Activated T-helper 17 cell treated with anti-CD3 and anti-CD28 coated beads, Interleukin-2, amount 50 U/mL, for 72 hours (primary cell): ENCODE measurements at regions not wholly inside any gene's neighbourhood (a gene's known extent, or its start where the extent isn't known, plus 50 kb on each side); places are given as distances from the start of the nearest gene placed in this dataset.

Experiments used
- ATAC-seq: fragments of 150-1000 bp; cut with Tn5 transposase; replicated peaks from 2 replicates; pipeline ENCODE4 v1.10.0; 2021; ENCODE audit warnings: mild to moderate bottlenecking, moderate library complexity
- H3K27ac Mint-ChIP-seq: one replicate; pipeline ENCODE4 v1.8.0; 2022; ENCODE audit warnings: mixed read lengths
- H3K27me3 Mint-ChIP-seq: one replicate; pipeline ENCODE4 v1.8.0; 2022; ENCODE audit warnings: mixed read lengths
- H3K36me3 Mint-ChIP-seq: one replicate; pipeline ENCODE4 v1.8.0; 2022; ENCODE audit warnings: low read depth, mild to moderate bottlenecking, mixed read lengths
- H3K4me1 Mint-ChIP-seq: one replicate; pipeline ENCODE4 v1.8.0; 2022; ENCODE audit warnings: mixed read lengths
- H3K4me3 Mint-ChIP-seq: one replicate; pipeline ENCODE4 v1.8.0; 2022; ENCODE audit warnings: mild to moderate bottlenecking, mixed read lengths
- H3K9me3 Mint-ChIP-seq: one replicate; pipeline ENCODE4 v1.8.0; 2022; ENCODE audit warnings: mixed read lengths

DNA sequence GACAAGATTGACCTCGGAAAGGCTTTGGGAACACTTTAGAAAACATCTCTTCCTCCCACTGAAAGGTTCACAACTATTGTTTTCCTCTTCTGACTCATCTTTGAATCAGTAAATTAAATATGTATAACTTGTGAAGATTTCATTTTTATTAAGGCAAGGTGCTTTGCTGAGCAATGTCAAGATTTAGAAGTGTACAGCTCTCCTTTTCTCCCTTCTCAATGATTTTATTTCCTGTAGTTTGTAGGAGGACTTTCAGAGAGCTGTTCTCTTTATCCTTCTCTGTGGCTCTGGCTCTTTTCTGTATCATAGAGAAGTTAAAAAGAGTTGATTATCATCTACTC, 594.2 kb downstream of the METTL15 start:
- no peak overlapping the region for H3K4me3 Mint-ChIP-seq
- no peaks in the 10 kb centered on the region for H3K27me3 Mint-ChIP-seq
- ATAC-seq: no peak
- H3K36me3 Mint-ChIP-seq: no peaks in the 10 kb centered on the region
- peaks cover 7% of the 10 kb centered on the region for H3K9me3 Mint-ChIP-seq
- no peaks in the 10 kb centered on the region for H3K4me1 Mint-ChIP-seq
- no peak overlapping the region for H3K27ac Mint-ChIP-seq

DNA sequence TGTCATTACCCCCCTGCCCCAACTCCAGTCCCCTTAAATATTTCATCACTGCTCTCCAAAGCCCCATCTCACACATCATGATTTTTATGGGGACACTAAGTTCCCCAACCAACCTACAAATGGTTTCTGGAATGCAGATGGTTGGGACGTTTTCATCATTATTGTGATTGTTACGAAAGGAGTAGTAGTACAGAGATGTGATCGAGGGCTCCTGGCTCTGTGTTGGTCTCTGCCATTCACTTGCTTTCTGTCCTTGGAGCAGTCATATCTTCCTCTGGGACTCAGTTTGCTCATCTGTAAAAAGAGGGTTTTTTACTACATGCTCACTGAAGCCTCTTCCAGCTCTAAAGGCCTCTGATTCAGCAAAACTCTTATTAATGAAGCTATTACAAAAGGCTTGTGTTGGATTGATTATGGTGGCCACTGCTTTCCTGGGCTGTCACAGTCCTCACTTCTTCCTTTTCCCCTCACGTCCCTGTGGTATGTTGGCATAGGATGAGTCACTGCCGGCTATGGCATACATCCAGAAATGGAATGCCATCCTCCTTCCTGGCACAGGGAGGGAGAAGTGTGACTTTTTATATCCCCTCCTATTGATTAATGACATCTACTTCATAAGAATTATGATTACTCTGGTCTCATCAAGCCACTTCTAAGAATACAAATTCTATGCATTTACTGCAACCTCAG, 593.7 kb downstream of the METTL15 start:
- Mint-ChIP-seq H3K27me3 (no peaks in the 10 kb centered on the region), H3K4me3 (no peak overlapping the region), H3K4me1 (no peaks in the 10 kb centered on the region), H3K27ac (no peak overlapping the region), H3K36me3 (no peaks in the 10 kb centered on the region), H3K9me3 (peaks cover 7% of the 10 kb centered on the region)
- ATAC-seq: no peak

DNA sequence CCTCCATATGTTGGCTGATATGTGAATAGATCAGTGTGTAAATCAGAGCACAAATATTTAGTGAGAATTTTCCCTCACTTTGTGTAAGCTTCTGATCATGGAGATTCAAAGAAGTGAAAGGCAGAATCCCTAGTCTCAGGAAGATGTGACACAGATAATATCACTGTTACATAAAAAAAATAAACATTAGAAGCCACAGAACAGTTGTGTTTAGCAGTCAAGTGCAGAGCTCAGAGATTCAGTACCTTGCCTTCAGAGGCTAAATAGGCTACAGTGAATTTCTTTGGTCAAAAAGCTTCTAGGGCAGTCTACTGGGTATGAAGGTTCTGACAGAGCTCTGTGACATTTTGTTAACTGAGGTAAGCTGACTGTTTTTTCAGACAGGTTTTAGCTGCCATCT, 591.5 kb downstream of the METTL15 start:
- Mint-ChIP-seq H3K4me3 (no peak overlapping the region), H3K27me3 (no peaks in the 10 kb centered on the region), H3K9me3 (peaks cover 7% of the 10 kb centered on the region), H3K36me3 (no peaks in the 10 kb centered on the region), H3K4me1 (no peaks in the 10 kb centered on the region), H3K27ac (no peak overlapping the region)
- no peak for ATAC-seq

DNA sequence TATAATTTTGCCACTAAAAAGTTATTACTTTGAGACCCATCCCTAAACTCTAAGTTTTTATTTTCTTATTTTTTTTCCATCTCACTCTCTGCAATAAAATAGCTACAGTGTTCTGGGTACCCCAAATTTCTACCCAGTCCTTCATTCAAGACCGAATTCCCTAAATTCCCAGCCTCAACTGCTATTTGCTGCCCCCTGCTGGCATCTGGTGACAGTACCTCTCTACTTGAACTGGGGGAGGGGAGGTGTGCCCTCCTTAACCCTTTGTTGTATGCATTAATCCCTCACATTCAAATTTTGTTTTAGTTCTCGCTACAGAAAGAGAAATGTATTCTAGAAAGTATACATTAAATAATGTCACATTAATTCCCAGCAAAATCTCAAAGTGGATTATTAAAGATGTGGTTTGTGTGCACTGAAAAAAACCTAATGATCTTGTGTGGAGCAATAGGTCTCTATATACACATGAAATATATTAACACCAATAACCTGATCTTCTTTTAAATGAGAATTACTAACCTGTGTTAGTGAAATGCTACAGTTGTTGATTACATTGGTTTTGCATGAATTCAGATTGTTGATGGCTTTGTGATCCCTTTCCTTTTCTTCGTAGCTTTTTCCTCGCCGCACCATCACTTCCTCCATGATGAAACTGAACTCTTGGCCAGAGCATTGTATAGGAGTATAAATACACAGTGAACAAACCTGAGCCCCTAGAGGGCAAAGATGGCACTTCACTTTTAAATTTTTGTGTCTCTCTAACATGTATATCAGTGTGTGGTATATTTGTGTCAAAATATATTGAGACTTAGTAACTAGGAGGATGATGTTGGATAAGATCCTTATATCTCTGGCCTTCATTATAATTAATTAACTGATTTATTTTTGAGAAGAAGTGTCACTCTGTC, 590.0 kb downstream of the METTL15 start:
- no peak for ATAC-seq
- Mint-ChIP-seq H3K36me3 (no peaks in the 10 kb centered on the region), H3K4me1 (no peaks in the 10 kb centered on the region), H3K9me3 (peaks cover 3% of the 10 kb centered on the region), H3K27me3 (no peaks in the 10 kb centered on the region), H3K27ac (no peak overlapping the region), H3K4me3 (no peak overlapping the region)

DNA sequence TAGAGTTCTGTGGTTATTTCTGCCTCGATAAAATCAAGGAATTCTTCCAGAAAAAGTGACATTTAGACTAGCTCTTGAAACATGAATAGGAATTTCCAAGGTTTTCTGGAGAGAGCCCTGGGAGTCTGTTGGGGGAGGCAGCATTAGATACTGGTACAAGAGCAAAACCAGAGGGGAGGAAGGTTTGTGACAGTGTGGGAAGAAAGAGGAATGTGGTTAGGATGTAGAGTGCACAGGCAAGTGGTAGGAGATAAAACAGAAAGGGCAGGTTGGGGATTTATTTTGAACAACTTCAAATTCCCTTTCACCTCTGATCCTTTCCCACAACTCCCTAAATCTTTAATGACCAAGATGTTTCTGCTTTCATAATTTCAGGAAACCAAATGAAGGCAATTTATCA, 588.4 kb downstream of the METTL15 start:
- Mint-ChIP-seq H3K4me1 (no peaks in the 10 kb centered on the region), H3K4me3 (no peak overlapping the region), H3K36me3 (no peaks in the 10 kb centered on the region), H3K9me3 (no peaks in the 10 kb centered on the region), H3K27me3 (no peaks in the 10 kb centered on the region), H3K27ac (no peak overlapping the region)
- no peak for ATAC-seq

DNA sequence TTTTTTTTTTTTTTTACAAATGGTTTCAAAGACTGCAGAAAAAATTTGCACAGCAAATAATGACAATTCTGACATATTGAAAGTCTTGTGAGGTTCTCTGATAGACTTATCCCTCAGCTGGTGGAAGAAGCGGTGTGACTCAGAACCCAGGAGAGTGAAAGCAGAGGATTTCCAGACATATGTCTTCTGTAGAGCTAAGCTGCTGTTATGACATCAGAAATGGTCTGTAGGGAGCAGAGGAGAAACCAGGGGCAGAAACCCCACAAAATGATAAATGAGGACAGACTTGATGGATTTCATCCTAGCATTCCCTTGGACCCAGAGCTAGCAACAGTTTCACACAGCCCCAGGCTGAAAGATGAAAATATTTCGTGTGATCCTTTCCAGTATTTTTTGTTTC, 582.6 kb downstream of the METTL15 start:
- Mint-ChIP-seq H3K27me3 (no peaks in the 10 kb centered on the region), H3K9me3 (no peaks in the 10 kb centered on the region), H3K4me3 (no peak overlapping the region), H3K27ac (no peak overlapping the region), H3K4me1 (no peaks in the 10 kb centered on the region), H3K36me3 (no peaks in the 10 kb centered on the region)
- no peak for ATAC-seq

DNA sequence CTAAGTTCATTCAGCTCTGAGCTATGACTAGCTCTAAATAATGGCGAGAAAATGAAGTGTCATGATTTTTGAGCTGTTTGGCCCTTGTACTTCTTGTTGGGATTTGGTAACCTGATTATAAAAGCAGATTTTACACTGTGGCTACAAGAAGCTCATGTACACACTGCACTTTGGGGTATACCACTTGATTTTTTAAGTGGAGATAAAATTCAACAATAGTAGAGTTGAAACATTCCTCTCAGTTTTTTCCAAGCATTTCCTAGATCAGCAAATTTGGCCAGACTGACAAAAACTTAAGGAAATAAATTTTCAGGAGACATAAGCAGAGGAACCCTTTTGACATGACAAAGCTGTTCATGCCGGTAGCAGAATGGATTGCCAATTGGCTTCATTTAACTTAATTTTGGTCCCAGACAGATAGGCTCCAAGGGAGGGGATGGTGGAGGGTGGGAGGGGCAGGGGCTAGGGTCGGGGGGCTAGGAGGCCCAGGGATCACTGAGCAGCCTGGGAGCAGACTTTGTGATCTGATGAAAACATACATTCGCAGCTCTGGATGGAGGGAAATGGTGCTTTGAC, 575.9 kb downstream of the METTL15 start:
- H3K4me1 Mint-ChIP-seq: no peaks in the 10 kb centered on the region
- no peak overlapping the region for H3K27ac Mint-ChIP-seq
- H3K9me3 Mint-ChIP-seq: no peaks in the 10 kb centered on the region
- H3K27me3 Mint-ChIP-seq: no peaks in the 10 kb centered on the region
- no peak for ATAC-seq
- no peaks in the 10 kb centered on the region for H3K36me3 Mint-ChIP-seq
- no peak overlapping the region for H3K4me3 Mint-ChIP-seq

DNA sequence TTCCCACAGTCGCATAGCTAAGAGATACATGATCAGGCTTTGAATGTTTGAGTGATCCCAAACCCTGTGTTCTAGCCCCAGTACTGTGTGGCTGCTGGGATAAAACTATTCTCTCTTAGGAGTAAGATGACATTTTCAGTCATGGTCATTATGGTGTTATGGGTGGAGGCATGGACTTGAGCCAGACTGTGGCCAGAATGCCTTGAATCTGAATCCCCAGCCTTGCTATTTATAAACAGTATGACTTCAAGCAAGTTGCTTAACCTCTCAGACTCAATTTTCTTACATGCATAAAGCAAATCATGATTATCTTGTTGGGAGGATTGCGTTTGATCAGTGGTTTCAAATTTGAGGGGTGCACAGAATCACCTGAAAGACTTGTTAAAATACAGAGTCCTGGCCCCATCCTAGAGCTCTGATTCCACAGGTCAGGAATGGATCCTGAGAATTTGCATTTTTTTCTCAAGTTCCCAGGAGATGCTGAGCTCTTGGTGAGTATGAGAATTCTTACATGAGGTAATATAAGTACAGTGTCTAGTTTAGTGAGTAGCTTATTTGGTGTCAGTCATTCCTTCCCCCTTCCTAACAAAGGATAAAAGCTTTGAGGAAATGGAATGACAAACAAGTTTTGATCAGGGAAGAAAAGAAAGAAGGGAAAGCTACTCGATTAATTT, 571.7 kb downstream of the METTL15 start:
- H3K4me1 Mint-ChIP-seq: no peaks in the 10 kb centered on the region
- H3K36me3 Mint-ChIP-seq: no peaks in the 10 kb centered on the region
- H3K27ac Mint-ChIP-seq: no peak overlapping the region
- no peaks in the 10 kb centered on the region for H3K27me3 Mint-ChIP-seq
- no peak for ATAC-seq
- no peak overlapping the region for H3K4me3 Mint-ChIP-seq
- no peaks in the 10 kb centered on the region for H3K9me3 Mint-ChIP-seq

DNA sequence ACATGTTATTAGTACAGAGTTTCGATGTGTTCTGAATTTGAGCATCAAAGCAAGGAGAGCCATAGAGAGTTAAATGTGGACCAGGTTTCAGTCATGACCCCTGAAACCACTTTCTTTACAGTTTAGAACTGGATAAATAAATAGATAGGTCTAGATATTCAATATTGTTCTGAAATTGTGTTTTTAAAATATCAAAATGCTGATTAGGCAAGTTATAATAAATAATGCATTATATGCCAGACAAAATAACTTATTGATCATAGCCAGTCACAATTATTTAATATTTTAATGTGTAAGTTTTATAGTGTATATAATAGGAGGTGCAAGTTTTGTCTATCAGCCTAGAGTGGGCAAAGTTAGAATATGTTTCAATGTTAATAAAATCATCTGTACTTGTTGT, 569.5 kb downstream of the METTL15 start:
- no peak for ATAC-seq
- Mint-ChIP-seq H3K36me3 (no peaks in the 10 kb centered on the region), H3K9me3 (no peaks in the 10 kb centered on the region), H3K4me3 (no peak overlapping the region), H3K4me1 (no peaks in the 10 kb centered on the region), H3K27me3 (no peaks in the 10 kb centered on the region), H3K27ac (no peak overlapping the region)

DNA sequence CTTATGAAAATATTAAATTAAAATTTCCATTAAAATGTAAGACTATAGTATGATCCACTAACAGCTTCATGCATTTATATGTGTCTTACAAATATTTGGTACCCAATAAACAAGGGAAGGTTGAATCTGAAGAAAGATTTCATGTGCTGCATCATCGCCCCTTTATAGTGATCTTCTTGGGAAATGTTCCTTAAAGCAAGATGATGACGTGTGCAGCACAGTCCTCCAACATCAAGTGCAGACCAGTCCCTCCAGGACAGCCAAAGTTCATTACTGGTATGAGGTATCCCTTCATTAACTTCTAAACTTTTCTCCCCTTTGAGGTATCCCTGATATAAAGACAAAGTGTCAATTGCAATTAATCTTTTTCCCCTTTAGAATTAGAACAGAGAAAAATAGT, 567.0 kb downstream of the METTL15 start:
- Mint-ChIP-seq H3K4me1 (no peaks in the 10 kb centered on the region), H3K36me3 (no peaks in the 10 kb centered on the region), H3K9me3 (no peaks in the 10 kb centered on the region), H3K27ac (no peak overlapping the region), H3K4me3 (no peak overlapping the region), H3K27me3 (no peaks in the 10 kb centered on the region)
- no peak for ATAC-seq

DNA sequence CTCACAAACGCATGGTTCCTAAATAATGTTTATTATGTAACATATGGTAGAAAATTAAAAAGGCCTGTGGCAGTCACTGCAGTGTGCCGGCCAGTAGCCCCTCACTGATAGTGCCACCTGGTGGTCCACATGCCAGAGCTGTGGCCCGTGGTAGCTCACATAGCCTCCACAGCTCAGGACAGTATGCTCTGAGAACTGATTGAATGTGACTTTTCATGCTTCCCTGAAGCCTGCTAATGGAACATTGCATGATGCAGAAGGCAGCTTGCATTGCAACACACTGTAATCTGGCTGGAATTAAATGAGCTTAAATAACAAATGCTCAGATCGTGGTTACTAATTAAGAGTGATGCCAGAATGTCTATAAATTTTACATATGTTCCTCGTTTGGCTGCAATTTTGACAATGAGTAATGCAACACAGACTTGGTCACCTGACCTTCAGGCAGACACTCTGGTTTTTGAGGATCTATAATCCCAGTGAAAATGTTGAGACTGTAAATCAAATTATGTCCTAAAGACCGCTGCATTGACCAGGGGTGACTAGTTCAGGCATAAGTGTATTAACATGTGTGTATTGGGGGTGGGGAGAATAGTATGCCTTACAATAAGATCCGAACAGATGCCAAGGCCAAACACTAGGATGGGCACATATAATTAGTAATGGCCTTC, 566.4 kb downstream of the METTL15 start:
- Mint-ChIP-seq H3K4me1 (no peaks in the 10 kb centered on the region), H3K9me3 (no peaks in the 10 kb centered on the region), H3K27me3 (no peaks in the 10 kb centered on the region), H3K36me3 (no peaks in the 10 kb centered on the region), H3K27ac (no peak overlapping the region), H3K4me3 (no peak overlapping the region)
- no peak for ATAC-seq

DNA sequence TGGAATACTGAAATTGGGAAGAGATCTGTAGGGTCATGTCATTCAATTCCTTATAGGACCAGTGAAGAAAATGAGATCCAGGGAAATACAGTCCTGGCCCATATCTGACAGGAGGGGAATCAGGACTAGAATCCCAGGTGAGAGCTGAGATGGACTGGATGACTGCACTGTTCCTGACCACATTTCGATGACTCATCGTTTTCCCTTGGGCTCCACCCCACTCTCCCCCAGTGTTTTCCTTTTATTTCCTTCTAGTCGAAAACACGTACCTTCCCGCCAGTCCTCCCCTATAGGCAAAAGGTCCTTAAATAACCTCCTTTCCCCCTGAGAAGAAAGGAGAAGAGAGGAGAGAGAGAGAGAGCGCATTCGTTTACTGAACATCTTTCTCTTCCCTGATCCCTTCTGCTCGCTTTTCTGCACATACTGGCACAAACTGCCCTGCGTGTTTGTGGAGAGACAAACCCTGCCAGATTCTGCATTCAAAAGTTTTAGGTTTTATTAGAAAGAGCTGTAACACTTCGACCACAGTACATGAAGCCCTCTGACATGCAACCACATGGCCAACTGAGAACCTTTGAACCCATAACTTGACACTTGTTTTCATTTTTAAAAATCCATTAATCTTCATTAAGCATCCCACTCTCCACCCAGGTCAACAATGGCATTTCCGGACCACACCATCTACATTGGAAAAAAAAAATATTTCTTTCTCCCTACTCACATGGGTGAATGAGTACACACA, 565.7 kb downstream of the METTL15 start:
- Mint-ChIP-seq H3K4me1 (no peaks in the 10 kb centered on the region), H3K4me3 (no peak overlapping the region), H3K27me3 (no peaks in the 10 kb centered on the region), H3K27ac (no peak overlapping the region), H3K9me3 (no peaks in the 10 kb centered on the region), H3K36me3 (no peaks in the 10 kb centered on the region)
- ATAC-seq: no peak

DNA sequence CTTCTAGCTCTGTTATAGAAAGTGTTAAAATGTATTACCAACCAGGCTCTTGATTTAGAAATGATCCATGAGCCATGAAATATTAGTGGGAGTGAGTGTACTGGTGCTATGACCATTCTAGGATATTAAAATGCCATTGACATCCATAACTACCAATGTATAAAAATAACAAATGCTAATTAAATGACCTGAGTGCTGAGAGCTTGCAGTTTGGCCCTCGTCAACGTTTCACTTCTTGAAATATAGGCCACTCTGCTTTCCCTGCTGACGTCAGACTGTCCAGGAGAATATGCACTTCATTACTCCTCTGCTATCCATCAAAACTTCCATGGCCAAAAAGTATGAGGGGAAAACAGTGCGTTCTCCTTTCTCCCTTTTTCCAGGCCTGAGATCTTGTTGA, 563.1 kb downstream of the METTL15 start:
- no peak for ATAC-seq

DNA sequence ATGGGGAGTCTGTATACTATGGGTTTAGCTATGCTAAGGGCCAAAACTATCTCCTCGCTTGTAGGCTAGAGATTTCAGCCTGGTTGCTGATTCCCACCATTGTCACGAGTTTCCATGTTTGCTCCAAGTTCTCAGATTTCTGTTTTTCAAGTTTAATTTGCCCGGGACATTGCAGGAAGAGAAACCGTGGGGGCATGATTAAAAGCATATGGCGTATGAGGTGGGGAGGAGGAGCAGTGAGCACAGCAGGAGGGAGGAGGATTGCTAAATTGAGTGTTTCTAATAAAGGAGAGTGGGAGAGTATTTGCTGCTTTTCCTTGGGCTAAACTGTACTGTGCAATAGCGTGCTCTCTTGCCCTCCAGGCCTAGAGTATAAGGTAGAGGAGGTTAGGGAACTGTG, 558.4 kb downstream of the METTL15 start:
- ATAC-seq: no peak
- H3K4me1 Mint-ChIP-seq: no peaks in the 10 kb centered on the region

More for the DNA sequence above, 563.1 kb downstream of the METTL15 start:
- Mint-ChIP-seq H3K9me3 (no peaks in the 10 kb centered on the region), H3K4me1 (no peaks in the 10 kb centered on the region), H3K4me3 (no peak overlapping the region), H3K36me3 (no peaks in the 10 kb centered on the region), H3K27me3 (no peaks in the 10 kb centered on the region), H3K27ac (no peak overlapping the region)

More for the DNA sequence above, 558.4 kb downstream of the METTL15 start:
- Mint-ChIP-seq H3K9me3 (peaks cover 12% of the 10 kb centered on the region), H3K27ac (no peak overlapping the region), H3K36me3 (no peaks in the 10 kb centered on the region), H3K4me3 (no peak overlapping the region), H3K27me3 (no peaks in the 10 kb centered on the region)
